Activated B cell treated with CpG ODN at 0.5 μM for 24 hours (primary cell): ENCODE measurements at regions not wholly inside any gene's neighbourhood (a gene's known extent, or its start where the extent isn't known, plus 50 kb on each side); places are given as distances from the start of the nearest gene placed in this dataset.
"Not testable (repeated sequence)": the region's sequence is repeated elsewhere in the genome, so short reads cannot be mapped to it uniquely, and the experiment has no call there.

ENCODE experiments used
- ATAC-seq: fragments of 200-7000 bp; cut with Tn5 transposase; one replicate; pipeline ENCODE4 v1.10.0; 2021; ENCODE audit warnings: low read depth, mild to moderate bottlenecking, moderate library complexity
- CTCF ChIA-PET: fragments of 350-600 bp; sonication (Branson Sonifier 250); formaldehyde crosslinking; loops from one replicate; lab custom pipeline; 2021; ENCODE audit warnings: antibody characterized with exemption; lab: Charles Lee
- POLR2A ChIA-PET: fragments of 350-600 bp; sonication (Branson Sonifier 250); formaldehyde crosslinking; loops from one replicate; lab custom pipeline; 2021; ENCODE audit warnings: antibody characterized with exemption; lab: Charles Lee
- DNase-seq: peaks from one replicate; pipeline ENCODE4 v3.0.0; 2022
- H3K27ac Mint-ChIP-seq: one replicate; pipeline ENCODE4 v1.8.0; 2020; ENCODE audit warnings: mixed read lengths
- H3K27me3 Mint-ChIP-seq: one replicate; pipeline ENCODE4 v1.8.0; 2021; ENCODE audit warnings: mixed read lengths
- H3K36me3 Mint-ChIP-seq: one replicate; pipeline ENCODE4 v1.8.0; 2021; ENCODE audit warnings: low read depth, mixed read lengths
- H3K4me1 Mint-ChIP-seq: one replicate; pipeline ENCODE4 v1.8.0; 2021; ENCODE audit warnings: mixed read lengths
- H3K4me3 Mint-ChIP-seq: one replicate; pipeline ENCODE4 v1.8.0; 2020; ENCODE audit warnings: mild to moderate bottlenecking, mixed read lengths
- H3K9me3 Mint-ChIP-seq: one replicate; pipeline ENCODE4 v1.8.0; 2020; ENCODE audit warnings: mixed read lengths
- intact Hi-C: fragments of 100-400 bp; cut with micrococcal nuclease; formaldehyde crosslinking; loops from one replicate; pipeline ENCODE4 v1.15.1; 2024
- TF ChIP-seq, protein P1 (sequence below): fragments of 200-600 bp; IDR thresholded peaks from one replicate; pipeline ENCODE4 v1.8.0; 2022; ENCODE audit warnings: antibody characterized with exemption, mild to moderate bottlenecking

GRCh38 chr4:111433441-111433840 lies 711.8 kb upstream of the FAM241A start:
- DNase-seq, result no peak
- Mint-ChIP-seq H3K9me3 (peaks cover 5% of the 10 kb centered on the region), H3K36me3 (no peaks in the 10 kb centered on the region), H3K27ac (no peak overlapping the region), H3K27me3 (no peaks in the 10 kb centered on the region), H3K4me1 (no peaks in the 10 kb centered on the region), H3K4me3 (no peak overlapping the region)
- CTCF ChIA-PET, result no interaction called here
- TF ChIP-seq, protein P1, sequence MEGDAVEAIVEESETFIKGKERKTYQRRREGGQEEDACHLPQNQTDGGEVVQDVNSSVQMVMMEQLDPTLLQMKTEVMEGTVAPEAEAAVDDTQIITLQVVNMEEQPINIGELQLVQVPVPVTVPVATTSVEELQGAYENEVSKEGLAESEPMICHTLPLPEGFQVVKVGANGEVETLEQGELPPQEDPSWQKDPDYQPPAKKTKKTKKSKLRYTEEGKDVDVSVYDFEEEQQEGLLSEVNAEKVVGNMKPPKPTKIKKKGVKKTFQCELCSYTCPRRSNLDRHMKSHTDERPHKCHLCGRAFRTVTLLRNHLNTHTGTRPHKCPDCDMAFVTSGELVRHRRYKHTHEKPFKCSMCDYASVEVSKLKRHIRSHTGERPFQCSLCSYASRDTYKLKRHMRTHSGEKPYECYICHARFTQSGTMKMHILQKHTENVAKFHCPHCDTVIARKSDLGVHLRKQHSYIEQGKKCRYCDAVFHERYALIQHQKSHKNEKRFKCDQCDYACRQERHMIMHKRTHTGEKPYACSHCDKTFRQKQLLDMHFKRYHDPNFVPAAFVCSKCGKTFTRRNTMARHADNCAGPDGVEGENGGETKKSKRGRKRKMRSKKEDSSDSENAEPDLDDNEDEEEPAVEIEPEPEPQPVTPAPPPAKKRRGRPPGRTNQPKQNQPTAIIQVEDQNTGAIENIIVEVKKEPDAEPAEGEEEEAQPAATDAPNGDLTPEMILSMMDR, result no peak
- ATAC-seq, result no peak
- intact Hi-C loops, result no loop called here
- POLR2A ChIA-PET, result no interaction called here

DNA sequence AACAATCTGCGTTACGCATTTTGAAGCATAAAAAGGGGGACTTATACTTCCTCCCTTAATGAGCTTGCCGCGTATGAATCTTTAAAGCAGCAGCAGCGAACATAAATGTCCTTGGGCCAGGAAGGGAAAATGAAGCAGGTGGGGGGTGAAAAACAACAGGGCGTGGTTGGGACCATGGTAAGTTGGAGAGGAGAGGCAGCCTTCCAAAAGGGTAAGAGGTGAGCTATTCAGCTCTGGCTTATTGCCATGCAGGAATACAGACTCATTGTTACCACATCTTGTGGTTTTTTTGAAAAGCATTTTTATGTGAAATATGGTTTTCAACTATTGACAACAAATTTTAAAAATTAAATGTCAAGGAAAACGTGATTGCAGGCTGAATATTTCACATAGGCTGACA lies 710.7 kb upstream of the FAM241A start:
- intact Hi-C loops, result no loop called here
- ATAC-seq (no peak), DNase-seq (no peak)
- no peak overlapping the region for H3K4me3 Mint-ChIP-seq
- H3K9me3 Mint-ChIP-seq, result peaks cover 5% of the 10 kb centered on the region
- ChIA-PET POLR2A (no interaction called here), CTCF (no interaction called here)
- no peaks in the 10 kb centered on the region for H3K36me3 Mint-ChIP-seq
- TF ChIP-seq, protein P1, result no peak
- H3K4me1 Mint-ChIP-seq, result no peaks in the 10 kb centered on the region
- no peaks in the 10 kb centered on the region for H3K27me3 Mint-ChIP-seq
- no peak overlapping the region for H3K27ac Mint-ChIP-seq

DNA sequence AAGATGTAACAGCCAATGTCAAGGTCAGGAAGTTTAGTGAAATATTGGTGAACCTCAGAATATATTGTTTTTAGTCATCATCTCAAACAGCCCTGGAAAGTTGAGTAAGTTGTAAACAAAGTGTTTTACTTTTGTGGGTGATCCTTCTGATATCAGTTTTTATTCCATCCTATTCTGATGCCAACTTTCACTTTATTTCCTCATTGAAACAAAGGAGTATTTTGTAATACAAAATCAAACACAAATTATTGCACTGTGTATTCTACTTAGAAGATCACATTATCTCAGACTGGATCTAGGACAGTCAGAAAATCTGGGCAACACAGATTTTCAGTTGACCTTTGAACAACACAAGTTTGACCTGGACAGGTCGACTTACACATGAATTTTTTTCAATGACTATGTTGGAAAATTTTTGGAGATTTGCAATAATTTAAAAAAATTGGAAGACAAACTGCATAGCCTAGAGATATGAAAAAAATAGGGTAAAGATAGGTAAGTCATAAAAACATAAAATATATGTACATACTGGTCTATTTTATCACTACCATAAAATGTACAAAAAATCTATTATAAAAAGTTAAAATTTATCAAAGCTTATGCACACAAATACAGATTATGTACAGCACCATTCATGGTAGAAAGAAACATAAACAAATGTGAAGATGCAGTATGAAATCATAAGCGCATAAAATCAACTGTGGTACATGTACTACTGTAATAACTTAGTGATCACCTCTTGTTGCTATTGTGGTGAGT lies 709.1 kb upstream of the FAM241A start:
- CTCF ChIA-PET, result no interaction called here
- Mint-ChIP-seq H3K27me3 (no peaks in the 10 kb centered on the region), H3K36me3 (no peaks in the 10 kb centered on the region), H3K9me3 (peaks cover 2% of the 10 kb centered on the region), H3K4me3 (no peak overlapping the region), H3K4me1 (no peaks in the 10 kb centered on the region), H3K27ac (no peak overlapping the region)
- ATAC-seq, result no peak
- intact Hi-C loops, result no loop called here
- TF ChIP-seq, protein P1, result no peak
- no peak for DNase-seq
- POLR2A ChIA-PET, result no interaction called here

DNA sequence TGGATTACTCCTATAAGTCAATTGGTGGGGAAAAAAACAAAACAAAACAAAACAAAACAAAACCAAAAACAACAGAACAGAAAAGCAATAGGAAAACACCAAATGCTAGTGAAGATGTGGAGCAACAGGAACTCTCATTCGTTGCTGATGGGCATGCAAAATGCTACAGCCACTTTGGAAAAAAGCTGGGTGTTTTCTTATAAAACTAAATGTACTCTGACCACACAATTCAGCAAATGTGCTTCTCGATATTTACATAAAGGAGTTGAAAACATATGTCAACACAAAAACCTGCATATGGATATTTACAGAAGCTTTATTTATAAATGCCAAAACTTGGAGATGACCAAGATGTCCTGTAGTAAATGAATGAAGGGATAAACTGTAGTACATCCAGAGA lies 703.6 kb upstream of the FAM241A start:
- Mint-ChIP-seq H3K9me3 (peaks cover 2% of the 10 kb centered on the region), H3K4me3 (no peak overlapping the region), H3K27me3 (no peaks in the 10 kb centered on the region), H3K36me3 (no peaks in the 10 kb centered on the region), H3K4me1 (no peaks in the 10 kb centered on the region), H3K27ac (no peak overlapping the region)
- CTCF ChIA-PET, result no interaction called here
- intact Hi-C loops, result no loop called here
- DNase-seq (no peak), ATAC-seq (no peak)
- POLR2A ChIA-PET, result no interaction called here
- TF ChIP-seq, protein P1, result no peak

GRCh38 chr4:111444836-111445235 lies 700.4 kb upstream of the FAM241A start:
- POLR2A ChIA-PET, intact Hi-C loops, H3K4me1 Mint-ChIP-seq, H3K4me3 Mint-ChIP-seq, CTCF ChIA-PET, ATAC-seq, H3K27me3 Mint-ChIP-seq, H3K27ac Mint-ChIP-seq, H3K9me3 Mint-ChIP-seq, H3K36me3 Mint-ChIP-seq, DNase-seq: not testable (repeated sequence)

DNA sequence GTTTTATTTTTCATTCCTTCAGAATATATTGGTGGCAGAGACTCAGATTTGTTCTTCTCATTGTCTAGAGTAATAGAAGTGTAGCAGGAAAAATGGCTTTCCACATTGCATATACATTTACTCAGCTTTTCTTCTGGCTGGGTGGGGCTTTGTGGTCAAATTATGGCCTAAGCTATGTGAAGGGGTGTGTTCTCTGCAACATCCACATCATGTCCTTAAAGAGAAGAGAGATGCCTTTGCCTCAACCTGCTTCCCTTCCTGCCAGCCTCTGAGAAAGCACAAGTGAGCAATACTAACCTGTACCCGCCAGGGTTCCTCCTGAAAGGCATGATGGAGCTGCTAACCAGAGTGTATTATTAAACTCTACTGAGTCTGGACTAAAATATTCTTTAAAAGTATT lies 695.6 kb upstream of the FAM241A start:
- H3K4me1 Mint-ChIP-seq, result no peaks in the 10 kb centered on the region
- POLR2A ChIA-PET, result no interaction called here
- ATAC-seq, result no peak
- no peak overlapping the region for H3K27ac Mint-ChIP-seq
- H3K4me3 Mint-ChIP-seq, result no peak overlapping the region
- H3K27me3 Mint-ChIP-seq, result no peaks in the 10 kb centered on the region
- intact Hi-C loops, result no loop called here
- no peaks in the 10 kb centered on the region for H3K9me3 Mint-ChIP-seq
- H3K36me3 Mint-ChIP-seq, result no peaks in the 10 kb centered on the region
- CTCF ChIA-PET, result no interaction called here
- TF ChIP-seq, protein P1, result no peak
- DNase-seq, result no peak
